Activated gamma-delta T cell treated with Interleukin-2 at 50 U/mL for 16 hours (primary cell): ENCODE measurements at regions not wholly inside any gene's neighbourhood (a gene's known extent, or its start where the extent isn't known, plus 50 kb on each side); places are given as distances from the start of the nearest gene placed in this dataset.

Experiments
- DNase-seq: peaks from one replicate; pipeline ENCODE4 v3.0.0-alpha.2; 2020

DNA sequence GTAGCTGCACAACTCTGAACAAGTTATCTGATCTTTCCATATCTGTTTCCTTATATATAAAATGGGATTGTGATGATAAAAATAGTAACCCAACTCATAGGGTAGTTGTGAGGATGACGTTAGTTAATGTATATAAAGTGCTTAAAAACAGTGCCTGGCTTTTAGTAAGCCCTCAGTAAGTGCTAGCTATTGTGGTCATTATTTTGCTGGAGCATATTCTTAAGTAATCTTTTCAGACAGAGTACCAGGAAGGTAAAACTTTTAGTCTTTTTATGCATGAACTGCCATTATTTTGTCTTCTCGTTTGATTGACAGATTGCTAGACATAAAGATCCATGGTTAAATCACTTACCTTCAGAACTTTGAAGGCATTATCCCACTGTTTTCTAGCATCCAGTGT lies 62.5 kb upstream of the SIM2 start:
- no peak for DNase-seq

DNA sequence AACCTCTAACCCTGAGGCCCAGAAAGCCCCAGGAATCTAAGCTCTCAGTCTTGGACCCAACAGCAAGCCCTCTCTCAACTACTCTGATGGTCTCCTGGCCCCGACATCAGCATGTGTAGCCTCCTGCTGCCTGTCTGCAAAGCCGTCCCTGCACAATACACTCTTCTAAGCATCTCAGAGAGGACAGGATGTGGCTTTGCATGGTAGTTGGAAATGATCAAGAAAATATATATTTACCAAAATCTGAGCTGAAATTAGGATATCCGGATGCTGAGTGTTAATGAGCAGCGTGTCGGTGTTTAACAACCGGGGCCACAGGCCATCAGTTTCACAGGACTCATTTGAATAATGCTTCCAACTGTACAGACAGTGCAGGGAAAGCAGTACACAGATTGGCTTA lies 59.1 kb upstream of the SIM2 start:
- DNase-seq, result no peak

DNA sequence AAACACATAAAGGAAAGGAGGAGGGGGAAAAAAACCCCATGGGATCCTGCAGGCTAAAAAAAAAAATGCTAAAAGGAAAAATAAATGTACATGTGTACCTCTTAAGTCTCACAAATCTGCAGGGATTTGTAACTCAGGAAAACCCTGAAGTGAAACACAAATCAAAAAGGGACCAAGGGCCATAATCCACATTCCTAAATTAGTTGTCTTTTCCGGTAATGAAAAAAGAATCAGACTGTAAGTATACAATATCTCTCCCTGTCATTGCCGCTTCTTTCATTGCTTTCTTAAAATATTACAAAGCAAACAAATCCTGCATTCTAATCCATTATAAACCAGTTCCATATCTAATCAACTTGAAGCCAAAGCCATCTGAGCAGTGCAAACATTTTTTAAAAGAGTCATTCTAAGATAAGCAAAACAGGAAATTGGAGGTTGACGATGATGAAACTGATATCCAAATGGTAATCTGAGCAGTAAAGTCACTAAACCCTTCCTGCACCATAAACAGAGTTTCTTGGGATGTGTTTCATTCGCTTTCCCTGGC lies 58.7 kb upstream of the SIM2 start:
- DNase-seq, result no peak

DNA sequence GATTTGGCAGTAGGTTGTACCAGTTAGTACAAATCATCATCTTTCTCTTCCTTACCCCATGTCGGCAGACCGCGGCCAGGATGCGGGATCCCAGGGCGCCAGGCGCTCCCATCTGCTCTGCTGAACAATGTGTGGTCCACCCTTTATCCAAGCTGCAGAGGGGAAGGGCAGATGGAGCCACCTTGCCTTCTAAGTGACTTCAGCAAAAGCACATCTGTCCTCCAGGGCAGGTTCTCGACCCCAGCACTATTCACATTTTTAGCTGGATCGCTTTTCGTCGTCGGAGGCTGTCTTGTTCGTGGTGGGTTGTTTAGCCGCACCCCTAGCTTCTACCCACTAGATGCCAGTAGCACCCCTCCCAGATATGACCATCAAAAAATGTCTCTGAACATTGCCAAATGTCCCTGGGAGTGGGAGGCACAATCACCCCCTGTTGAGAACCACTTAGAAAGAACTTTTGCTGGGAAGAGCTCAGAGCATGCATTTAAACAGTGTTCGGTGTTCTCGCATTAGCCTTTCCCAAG lies 58.1 kb upstream of the SIM2 start:
- no peak for DNase-seq

DNA sequence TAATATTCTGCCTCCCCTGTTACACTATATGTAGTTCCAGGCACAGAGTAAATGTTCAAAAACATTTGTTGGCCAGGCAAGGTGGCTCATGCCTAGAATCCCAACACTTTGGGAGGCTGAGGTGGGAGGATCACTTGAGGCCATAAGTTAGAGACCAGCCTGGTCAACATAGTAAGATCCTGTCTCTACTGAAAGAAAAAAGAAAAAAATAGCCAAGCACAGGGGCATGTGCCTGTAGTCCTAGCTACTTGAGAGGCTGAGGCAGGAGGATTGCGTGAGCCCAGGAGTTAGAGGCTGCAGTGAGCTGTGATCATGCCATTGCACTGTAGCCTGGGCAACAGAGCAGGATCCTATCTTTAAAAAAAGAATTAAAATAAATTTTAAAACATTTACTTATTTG lies 57.6 kb upstream of the SIM2 start:
- no peak for DNase-seq

DNA sequence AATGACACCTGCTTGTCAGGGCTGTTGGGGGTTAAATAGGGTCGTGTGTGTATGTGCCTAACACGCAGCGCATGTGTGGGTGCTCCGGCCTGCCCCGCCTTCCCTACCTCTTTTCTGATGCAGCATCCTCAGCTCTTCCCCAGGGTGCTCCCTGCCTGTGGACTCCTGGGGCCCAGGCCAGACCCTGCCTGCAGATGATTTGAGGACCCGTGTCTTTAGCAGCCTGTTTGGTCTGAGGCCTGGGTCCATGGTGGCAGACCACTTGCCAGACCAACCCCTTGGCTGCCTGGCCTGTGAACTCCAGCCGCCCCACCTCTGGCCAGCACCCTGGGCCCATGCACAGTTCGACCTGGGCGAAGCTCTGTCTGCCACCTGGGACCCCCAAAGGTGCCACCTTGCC lies 57.0 kb upstream of the SIM2 start:
- DNase-seq, result no peak

DNA sequence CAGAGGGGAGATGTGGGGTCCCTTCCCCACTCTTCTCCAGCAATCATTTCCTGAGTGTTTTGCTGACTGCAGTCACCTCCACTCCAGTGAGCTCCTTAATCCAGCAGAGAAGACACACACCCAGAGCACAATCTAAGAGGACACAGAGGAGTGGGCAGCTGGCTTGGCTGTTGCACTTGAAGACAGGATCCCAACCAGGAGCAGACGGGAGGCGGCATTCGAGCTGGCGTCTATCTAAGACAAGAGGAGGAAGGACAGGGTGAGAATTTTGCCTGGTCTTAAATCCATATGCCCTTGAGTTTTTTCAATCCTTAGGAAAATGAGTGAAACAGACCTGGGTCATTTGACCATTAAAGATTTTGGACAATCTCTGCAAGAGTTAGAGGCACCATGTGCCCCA lies 56.1 kb upstream of the SIM2 start:
- no peak for DNase-seq

DNA sequence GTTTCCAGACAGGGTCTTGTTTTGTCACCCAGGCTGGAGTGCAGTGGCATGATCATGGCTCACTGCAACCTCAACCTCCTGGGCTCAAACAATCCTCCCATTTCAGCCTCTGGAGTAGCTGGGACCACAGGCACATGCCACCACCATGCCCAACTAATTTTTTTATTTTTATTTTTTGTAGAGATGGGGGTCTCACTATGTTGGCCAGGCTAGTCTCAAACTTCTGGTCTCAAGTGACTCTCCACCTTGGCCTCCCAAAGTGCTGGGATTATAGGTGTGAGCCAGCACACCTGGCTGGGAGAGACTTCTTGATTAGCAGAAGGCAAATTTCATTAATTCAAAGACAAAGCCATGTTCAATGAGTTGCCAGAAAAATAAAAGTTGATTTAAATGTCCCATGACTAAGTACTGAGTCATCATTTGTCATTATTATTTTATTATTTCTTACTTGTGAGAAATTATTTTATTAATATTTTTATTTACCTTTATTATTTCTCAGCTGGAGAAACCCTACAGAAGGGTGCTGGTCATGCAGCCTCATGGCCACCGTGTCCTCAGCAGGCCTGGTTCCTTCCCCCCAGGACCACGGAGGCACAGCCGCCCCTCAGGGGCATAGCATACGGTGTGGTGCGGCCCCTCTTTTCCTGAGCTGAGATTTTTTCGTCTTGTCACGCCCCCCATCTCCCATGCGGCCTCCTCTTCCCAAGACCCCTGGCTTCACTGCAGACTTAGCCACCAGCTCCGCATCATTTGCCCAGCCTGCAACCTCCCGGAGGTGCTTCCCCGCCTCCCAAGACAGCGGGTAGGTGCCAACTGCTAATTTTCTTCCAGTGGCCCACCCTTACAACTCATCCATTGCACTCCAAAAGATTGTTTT lies 55.3 kb upstream of the SIM2 start:
- DNase-seq, result no peak

DNA sequence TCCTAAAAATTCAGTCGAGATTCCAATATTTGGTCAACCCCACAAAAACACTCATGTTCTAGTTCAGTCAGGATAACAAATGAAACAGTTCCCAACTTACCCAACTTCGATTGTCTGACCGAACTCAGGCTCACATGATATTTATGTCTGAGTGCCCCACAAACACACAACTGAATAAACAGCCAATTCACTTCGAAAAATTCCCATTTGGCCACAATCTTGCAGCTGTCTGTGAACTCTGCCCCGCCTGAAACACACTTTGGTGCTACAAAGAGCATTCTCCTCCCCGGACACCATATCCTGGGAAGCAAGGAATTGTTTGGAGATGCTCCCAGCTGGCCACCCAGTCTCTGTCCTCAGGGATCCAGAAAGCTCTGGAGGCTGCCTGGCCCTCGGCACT lies 52.9 kb upstream of the SIM2 start:
- DNase-seq, result no peak

DNA sequence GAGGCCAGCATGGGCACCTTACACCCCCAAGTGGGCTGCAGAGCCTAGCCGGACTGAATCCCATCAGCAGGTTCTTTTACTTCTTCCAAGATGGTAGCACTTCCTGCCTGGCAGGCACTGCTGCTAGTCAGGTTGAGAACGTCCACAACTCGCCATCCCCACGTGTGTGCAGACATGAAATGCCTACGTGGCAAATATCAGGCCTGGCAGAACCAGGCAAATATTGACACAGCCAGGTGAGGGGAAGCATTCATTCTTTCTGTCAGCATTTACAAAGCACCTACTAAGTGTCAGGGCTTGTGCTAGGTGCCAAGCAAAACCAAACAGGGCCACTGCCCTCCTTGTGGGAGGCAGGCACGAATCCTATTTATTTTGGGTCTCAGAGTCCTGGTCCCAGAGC lies 52.3 kb upstream of the SIM2 start:
- no peak for DNase-seq

DNA sequence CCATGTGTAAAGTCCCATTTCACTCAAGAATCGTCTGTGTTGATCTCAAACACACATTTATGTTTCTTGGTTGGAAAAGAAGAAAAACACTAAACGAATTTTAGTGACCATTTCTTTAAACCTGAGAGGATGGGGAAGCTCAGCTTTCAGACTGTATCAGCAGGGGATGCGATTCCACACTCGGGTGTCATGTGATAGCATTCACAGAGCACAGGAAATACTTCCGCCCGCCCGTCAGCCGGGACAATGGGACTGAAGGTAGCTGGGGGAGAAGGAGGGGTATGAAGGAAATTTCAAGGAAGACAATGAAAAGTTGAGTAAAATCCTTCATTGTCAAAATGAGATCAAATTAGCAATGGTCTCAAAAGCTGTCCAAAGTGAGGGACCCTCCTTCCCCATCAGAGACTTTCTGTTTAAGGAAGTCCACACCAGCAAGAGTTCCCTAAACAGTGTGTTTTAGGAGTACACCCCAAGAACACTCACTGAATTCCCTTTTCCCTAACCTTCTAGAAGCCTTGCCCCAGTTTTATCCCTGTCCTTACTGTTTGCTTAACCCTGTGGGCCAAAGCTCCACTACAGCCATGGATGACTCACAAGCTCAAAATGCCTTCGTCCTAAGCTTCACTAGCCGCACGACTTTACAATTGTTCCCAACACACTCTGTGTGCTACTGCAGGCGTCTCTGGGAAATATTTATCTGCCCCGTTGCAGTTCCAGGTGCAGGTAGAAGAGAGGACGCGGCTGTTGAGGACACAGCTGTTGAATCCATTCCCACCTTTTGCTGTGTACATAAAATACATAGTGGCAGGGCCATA lies 51.4 kb upstream of the SIM2 start:
- no peak for DNase-seq
